ENCODE measurements at regions not wholly inside any gene's neighbourhood (a gene's known extent, or its start where the extent isn't known, plus 50 kb on each side); places are given as distances from the start of the nearest gene placed in this dataset.

DNA sequence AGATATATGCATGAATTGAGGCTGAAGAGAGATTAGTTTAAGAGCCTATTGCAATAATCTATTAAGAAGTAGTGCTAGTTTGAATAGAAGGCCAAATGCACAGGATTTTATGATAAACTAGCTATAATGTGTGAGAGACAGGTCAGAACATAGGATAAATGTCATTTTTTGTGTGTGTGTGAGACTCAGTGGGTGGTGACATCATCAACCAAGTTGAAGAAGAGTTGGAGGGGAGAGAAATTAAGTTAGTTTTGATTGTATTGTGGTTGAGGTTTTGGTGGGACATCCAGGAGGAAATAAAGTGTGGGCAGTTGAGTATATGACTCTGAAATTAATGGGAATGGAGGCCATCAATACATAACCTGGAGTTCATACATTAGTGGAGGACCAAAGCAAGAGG is 320.1 kb upstream of the CWC22 start:
- H3K4me3 ChIP-seq (ENCODE audit: low read depth, poor library complexity, severe bottlenecking) = no peak overlapping the region
- DNase-seq (ENCODE audit: low spot score in 2 of 2) = no peak
- intact Hi-C loops (cut with DNase I; ENCODE audit: low total_unique reads) = no loop called here
- TF ChIP-seq, protein P1, sequence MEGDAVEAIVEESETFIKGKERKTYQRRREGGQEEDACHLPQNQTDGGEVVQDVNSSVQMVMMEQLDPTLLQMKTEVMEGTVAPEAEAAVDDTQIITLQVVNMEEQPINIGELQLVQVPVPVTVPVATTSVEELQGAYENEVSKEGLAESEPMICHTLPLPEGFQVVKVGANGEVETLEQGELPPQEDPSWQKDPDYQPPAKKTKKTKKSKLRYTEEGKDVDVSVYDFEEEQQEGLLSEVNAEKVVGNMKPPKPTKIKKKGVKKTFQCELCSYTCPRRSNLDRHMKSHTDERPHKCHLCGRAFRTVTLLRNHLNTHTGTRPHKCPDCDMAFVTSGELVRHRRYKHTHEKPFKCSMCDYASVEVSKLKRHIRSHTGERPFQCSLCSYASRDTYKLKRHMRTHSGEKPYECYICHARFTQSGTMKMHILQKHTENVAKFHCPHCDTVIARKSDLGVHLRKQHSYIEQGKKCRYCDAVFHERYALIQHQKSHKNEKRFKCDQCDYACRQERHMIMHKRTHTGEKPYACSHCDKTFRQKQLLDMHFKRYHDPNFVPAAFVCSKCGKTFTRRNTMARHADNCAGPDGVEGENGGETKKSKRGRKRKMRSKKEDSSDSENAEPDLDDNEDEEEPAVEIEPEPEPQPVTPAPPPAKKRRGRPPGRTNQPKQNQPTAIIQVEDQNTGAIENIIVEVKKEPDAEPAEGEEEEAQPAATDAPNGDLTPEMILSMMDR (IDR thresholded peaks at IDR 0.05) = no peak
- TF ChIP-seq POLR2A (IDR thresholded peaks at IDR 0.05) = no peak

DNA sequence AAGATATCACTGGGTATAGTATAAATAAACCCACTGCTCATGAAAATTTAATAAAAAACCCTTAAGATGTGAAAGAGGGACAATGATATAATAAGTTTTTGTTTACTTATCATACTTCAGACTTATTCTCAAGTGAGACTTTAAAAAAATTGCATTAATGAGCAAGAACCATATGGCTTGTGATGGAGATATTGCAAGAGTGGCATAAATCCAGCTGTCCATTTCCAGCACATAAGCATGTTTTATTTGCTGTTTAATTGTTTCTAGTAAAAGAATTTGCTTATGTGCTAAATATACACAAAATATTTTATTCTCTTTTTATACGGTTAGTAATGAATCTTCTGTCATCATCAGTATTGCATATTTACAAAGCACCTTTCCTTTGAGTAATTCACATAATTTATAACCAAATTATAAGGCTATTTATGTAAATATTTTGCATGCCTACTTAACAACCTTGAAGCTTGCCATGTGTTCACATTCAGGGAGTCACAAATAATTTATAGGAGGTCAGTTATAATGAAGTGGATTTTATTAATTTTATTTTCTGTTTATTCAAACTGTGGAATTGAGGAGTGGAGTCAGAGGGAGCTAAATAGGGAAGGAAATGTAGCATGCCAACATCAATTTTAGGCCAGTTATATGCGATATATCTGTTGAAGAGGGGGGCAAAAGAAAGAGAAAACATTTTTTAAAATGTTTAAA is 318.5 kb upstream of the CWC22 start:
- intact Hi-C loops (cut with DNase I; ENCODE audit: low total_unique reads) = no loop called here
- no peak for DNase-seq (ENCODE audit: low spot score in 2 of 2)
- WGBS, 2 donors = 80 to 83% methylated on average over 2 of the region's 2 CpGs
- H3K4me3 ChIP-seq (ENCODE audit: low read depth, poor library complexity, severe bottlenecking) = no peak overlapping the region
- TF ChIP-seq POLR2A (IDR thresholded peaks at IDR 0.05) = no peak
- TF ChIP-seq, protein P1 (IDR thresholded peaks at IDR 0.05) = no peak

DNA sequence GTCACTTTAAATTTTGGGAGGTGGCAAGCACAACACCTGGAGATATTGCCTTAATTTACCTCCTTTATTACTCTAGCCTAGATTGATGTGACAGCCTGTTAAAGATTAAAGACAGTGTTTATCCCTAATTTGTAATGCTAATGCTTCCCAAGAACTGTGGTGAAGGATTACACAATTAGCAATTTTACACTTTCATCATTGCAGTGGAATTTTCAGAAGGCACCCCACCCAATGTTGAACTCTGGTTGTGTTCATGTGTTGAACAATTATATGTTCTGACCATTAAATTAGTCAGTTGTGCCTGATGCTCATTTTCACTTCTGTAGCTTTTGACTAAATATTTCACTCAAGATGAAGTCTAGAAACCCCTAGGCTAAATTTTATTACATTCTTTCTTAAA is 317.1 kb upstream of the CWC22 start:
- intact Hi-C loops (cut with DNase I; ENCODE audit: low total_unique reads) = no loop called here
- no peak overlapping the region for H3K4me3 ChIP-seq (ENCODE audit: low read depth, poor library complexity, severe bottlenecking)
- TF ChIP-seq POLR2A (IDR thresholded peaks at IDR 0.05) = no peak
- TF ChIP-seq, protein P1 (IDR thresholded peaks at IDR 0.05) = no peak
- DNase-seq (ENCODE audit: low spot score in 2 of 2) = no peak

DNA sequence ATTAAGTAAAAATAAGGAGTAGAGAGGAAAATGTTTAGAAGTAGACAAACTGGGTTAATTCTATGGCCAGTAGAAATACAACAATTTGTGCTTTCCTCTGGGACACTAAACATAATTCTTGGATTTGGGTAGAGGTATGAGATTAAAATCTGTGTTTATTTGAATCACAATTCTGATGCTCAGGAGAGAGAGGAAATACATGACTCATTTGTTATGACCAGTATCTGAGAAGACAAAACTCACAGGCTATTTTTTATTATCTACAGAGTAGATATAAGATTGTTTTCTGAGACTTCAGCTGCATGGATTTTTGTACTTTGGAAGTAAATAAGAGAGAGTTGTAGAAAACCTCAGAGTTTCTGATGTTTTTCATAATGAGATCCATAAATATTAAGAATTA is 315.7 kb upstream of the CWC22 start:
- H3K4me3 ChIP-seq (ENCODE audit: low read depth, poor library complexity, severe bottlenecking) = no peak overlapping the region
- TF ChIP-seq POLR2A (IDR thresholded peaks at IDR 0.05) = no peak
- intact Hi-C loops (cut with DNase I; ENCODE audit: low total_unique reads) = no loop called here
- no peak for DNase-seq (ENCODE audit: low spot score in 2 of 2)

DNA sequence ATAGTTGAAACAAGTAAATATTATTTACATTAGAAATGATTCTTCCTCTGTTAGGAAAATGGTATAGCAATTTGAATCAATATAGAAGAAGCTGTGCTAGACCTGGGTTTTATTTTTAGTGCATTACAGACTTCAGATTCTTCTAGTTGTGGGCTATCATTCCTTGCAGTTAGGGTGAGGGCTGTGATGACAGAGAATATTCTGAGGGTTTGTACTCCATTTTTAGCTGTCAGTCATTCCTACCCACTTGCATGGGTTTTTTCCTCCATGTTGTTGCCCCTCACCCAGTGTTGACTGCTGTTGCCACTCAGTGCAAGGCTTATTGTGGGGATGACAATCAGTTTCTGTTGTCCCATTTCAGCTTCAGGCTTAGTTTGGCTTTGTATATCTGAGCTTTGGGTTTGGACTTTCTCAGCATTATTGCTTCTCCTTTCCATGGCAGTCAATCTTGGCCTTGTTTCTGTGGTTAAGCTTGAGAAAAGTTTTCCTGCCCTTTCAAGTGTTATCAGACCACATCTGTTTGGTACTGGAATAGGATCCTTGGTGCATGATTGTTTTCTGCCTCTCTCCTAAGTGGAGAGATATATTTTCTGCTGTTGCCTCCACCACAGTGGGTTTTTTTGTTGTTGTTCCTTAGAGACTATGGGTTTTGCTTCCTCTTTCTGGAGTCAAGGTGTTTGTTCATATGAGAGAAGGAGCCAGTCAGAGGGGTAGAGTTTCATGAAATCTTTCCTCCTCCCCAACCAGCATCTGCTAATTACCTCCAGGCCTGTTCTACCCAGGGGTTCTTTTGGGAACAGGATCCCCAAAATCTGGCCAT is 312.7 kb upstream of the CWC22 start:
- intact Hi-C loops (cut with DNase I; ENCODE audit: low total_unique reads) = no loop called here
- DNase-seq (ENCODE audit: low spot score in 2 of 2) = no peak
- no peak for TF ChIP-seq POLR2A (IDR thresholded peaks at IDR 0.05)
- TF ChIP-seq, protein P1 (IDR thresholded peaks at IDR 0.05) = no peak
- H3K4me3 ChIP-seq (ENCODE audit: low read depth, poor library complexity, severe bottlenecking) = no peak overlapping the region

DNA sequence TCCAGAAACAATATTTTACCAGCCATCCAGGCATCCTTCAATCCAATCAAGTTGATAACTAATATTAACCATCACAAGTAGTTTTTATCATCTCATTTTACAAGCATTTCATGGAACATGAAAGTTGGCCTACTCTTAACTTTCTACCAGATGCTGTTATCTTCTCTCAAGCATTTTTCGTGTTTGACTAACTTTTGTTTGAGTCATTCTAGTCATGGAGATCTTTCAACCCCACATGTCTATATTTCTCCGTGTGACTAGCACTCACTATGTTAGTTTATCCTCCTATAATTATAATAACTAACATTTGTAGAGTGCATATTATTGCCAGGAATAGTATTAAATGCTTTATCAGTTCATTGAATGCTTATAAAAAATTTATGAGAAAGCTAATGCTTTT is 307.0 kb upstream of the CWC22 start:
- no peak overlapping the region for H3K4me3 ChIP-seq (ENCODE audit: low read depth, poor library complexity, severe bottlenecking)
- TF ChIP-seq, protein P1 (IDR thresholded peaks at IDR 0.05) = no peak
- no peak for TF ChIP-seq POLR2A (IDR thresholded peaks at IDR 0.05)
- WGBS, 2 donors = 71 to 80% methylated on average over 2 of the region's 2 CpGs
- intact Hi-C loops (cut with DNase I; ENCODE audit: low total_unique reads) = no loop called here
- no peak for DNase-seq (ENCODE audit: low spot score in 2 of 2)

Data from lower leg skin (tissue), 4 donors.